GM19238 (cell line): ENCODE measurements at regions not wholly inside any gene's neighbourhood (a gene's known extent, or its start where the extent isn't known, plus 50 kb on each side); places are given as distances from the start of the nearest gene placed in this dataset.
"Not testable (repeated sequence)": the region's sequence is repeated elsewhere in the genome, so short reads cannot be mapped to it uniquely, and the experiment has no call there.

Experiments used
- DNase-seq: peaks from one replicate; pipeline ENCODE4 v3.0.0; 2011; ENCODE audit warnings: low spot score; ENCODE audit not compliant: insufficient read length

DNA sequence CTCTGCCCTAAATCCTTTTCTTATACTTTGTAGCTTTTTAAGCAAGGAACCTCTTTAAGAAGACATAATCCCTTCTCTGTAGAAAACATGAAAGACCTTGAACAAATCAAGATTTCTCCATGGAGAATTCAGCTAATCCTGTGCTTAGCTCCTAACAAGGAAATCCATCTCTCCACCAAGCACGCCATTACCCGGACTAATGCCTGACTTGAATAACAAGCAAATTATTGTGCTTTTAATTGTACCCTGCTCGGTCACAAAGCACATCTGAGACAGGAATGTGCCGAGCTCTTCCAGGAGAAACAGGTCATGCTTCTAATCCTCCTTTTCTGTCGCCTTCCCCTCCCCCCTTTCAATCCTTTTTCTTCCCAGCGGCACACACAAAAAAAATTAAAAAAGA lies 141.3 kb downstream of the PSAT1 start:
- DNase-seq, result no peak

DNA sequence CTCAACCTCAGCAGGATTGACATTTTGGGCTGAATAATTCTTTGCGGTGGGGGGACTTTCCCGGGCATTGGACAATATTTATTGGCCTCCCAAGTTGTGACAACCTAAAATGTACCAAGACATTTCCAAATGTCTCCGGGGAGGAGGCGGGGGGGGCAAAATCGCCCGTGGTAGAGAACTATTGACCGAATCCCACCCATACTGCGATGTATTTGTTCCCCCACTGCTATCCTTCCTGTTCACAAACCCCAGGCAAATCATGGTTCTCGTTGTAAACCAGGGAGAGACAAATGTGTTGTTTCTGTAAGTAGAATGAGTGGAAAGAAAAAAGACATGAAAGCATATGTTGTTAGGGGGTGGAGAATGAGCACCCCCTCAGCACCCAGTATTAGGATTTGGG lies 141.9 kb downstream of the PSAT1 start:
- DNase-seq, result no peak

DNA sequence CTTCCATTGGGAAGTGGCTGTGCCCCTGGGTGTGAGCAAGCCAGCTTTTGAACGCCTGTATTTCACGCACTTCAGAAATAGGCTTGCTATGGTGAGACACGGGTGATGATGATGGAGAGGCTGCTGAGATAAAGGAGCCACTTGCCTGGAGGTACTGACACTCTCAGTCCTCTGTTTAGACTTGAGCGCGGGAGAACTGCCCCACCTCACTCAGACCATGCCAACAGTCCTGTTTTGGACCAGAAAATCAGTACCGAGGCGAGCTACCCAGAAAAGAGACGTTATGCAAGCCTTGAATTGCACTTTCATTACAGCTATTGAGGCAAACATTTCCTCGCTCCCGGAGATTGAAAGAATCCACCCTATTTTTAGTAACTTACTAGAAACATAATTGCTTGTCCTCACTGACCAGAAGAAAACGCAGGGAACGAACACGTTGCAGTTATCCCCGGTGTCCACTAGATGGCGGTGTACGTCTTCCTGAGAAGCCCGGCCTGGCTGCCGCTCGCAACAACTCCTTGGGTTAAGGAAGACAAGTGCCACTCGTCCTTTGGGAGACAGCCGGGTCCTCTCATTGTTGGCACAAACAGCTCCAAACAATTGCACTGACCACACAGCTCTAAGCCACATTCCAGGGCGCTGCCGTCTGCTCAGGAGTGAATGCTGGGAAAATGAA lies 142.4 kb downstream of the PSAT1 start:
- DNase-seq, result peak; percentile 69

DNA sequence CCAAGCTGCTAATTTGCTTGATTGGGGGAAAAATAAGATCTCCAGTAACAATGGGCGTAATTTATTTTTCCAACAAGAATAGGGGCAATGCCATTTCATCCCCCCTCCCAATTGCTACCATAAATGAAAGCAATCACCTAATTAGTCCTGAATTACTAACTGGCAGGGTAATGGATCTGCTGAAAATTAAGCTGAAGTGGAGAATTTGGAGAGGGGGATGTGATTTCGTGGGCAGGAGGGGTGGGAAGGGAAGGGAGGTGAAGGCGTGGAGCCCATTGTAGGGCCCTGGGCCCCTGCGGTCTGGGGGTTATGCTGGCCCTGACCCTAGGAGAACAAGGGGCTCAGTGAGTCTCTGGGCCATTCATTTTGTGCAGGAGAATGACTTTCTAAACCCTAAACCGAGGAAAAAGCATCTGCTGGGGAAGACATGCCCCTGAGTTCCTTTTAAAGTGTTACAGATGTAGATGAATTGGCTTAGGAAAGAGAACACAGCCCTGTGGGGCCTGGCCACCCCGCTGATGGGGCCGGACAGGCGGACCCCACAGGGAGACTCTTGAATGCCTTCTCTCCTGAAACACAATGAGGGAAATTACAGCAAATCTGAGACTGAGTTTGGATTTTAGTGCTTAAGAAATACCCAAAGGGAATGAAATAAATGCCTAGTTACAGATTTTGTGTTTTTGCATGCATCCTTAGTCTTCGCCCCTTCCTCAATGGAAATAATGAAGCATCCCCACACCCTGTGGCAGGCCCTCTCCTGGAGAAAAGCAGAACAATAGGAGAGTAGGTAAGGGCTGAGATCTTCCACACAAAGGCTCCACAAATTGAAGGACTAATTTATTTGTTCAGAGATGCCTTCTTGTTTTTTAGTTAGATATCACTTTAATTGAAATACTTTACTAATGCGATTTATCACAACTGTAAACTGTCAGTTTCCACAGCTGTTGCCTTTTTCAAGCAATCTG lies 143.2 kb downstream of the PSAT1 start:
- no peak for DNase-seq

DNA sequence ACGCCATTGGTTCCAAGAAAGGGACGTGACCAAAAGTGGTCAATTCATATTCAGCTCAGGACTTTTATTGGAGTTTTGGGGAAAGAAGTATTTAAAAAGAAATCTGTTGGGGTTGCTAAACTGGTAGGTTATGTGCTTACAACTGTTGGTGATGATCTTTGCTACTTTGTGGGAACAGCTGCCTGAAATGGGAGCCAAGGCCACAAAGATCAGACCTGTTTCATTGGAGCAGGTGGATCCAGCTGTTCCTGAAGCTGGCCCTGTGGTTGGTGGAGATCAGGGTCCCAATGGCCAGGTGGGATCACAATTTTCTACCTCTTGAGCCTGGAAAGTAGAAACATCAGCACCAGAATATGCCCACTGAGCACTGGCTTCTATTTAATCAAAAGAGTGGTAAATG lies 144.5 kb downstream of the PSAT1 start:
- DNase-seq, result no peak

DNA sequence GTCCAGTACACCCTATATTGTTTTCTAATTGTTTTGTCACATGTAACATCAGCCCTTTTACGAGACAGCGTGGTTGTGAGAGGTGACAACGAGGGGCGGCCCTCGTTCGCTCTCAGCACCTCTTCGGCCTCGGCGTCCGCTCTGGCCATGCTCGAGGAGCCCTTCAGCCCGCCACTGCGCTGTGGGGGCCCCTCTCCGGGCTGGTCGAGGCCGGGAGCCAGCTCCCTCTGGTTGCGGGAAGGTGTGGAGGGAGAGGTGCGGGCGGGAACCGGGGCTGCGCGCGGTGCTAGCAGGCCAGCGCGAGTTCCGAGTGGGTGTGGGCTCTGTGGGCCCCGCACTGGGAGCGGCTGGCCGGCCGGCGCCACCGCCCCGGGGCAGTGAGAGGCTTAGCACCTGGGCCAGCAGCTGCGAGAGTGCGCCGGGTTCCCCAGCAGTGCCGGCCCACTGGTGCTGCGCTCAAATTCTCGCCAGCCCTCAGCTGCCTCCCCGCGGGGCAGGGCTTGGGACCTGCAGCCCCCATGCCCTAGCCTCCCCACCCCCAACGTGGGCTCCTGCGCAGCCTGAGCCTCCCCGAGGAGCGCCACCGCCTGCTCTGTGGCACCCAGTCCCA lies 145.0 kb downstream of the PSAT1 start:
- no peak for DNase-seq

DNA sequence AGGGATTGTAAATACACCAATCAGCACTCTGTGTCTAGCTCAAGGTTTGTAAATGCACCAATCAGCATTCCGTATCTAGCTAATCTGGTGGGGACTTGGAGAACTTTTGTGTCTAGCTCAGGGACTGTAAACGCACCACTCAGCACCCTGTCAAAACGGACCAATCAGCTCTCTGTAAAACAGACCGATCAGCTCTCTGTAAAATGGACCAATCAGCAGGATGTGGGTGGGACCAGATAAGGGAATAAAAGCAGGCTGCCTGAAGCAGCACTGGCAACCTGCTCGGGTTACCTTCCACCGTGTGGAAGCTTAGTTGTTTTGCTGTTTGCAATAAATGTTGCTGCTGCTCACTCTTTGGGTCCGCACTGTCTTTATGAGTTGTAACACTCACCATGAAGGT lies 145.7 kb downstream of the PSAT1 start:
- DNase-seq, result not testable (repeated sequence)

DNA sequence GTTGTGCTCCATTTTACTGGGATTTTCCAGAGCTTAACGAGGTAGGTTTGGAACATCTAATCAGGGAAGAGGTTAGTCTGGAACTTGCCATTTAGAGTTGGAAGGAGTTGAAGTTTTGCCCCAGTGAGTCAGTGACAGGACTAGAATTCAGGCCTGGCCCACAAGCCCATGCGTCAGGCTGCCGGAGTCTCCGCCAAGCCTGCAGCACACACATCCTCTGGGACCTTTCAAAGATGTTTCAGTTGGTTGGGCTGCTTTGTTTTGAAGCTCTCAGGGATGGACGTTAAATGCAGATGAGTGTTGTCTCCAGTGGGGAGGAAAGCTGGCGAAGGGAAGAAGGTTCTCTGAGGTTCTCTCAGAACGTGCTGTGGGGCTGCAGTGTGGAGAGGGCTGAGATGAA lies 147.0 kb downstream of the PSAT1 start:
- no peak for DNase-seq

DNA sequence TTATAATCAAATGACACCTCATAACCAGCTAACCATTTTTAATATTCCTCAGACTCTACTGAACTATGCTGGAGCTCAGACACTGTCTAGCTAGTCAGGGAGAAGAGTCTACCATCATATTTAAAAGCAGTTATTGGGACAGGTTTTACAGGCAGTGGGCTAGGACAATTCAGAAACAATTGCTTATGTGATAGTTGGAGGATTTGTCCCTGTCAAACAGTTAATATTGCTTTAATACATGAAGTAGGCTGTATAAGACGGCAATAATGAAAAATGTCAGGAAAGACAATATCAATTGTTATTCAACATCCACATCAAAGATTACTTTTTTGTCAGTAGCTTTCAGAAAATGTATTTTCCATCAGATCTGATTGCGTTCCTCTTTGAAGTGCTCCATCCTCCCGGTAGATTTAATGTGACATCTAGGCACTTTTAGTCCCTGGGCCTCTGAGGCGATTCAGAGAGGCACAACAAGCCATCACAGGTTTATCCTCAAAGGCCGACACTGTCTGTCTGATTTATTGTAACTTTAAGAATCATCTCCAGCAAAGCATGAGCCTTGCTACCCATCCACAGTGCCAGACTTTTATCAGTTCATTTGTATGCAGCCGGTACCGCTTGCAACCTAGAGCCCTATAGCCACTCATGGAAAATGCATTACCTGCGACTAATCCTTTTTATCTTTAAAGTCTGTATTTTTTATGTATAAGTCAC lies 152.2 kb downstream of the PSAT1 start:
- no peak for DNase-seq

DNA sequence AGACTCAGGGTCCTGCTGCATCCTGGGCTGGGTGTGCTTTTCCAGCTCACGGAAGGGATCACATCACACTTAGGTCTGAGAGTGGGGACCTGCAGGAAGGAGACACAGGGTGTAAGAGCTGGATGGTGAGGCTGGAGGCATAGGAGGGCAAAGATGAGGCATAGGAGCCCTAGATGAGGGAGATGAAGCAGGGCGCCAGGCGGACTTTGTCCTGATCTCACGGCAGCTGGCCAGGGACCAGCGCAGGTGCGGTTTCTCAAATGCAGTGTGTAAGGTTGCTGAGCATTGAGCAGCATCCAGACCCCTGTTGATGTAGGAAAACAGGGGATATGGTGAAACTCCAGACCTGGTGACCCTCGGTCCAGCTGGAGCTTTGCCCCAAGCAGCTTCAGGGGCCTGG lies 156.5 kb downstream of the PSAT1 start:
- no peak for DNase-seq

DNA sequence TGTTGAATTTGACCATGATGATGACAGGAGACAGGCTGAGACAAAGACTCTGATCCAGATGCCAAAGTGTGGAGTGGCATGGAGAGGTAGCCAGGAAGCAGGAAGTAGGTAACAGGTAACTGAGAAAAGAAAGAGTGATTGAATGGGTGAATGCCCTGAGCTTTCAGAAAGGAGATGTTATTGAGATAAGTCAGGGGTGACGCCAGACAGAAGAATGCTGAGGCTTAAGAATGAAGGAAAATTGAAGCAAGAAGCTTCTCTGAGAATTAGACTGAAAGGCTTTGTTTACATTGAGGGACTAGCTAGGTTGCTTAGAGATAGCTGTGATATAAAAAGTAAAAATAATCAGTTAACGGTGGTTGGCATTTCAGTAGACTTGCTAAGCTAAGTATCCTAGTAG lies 165.7 kb downstream of the PSAT1 start:
- DNase-seq, result no peak

DNA sequence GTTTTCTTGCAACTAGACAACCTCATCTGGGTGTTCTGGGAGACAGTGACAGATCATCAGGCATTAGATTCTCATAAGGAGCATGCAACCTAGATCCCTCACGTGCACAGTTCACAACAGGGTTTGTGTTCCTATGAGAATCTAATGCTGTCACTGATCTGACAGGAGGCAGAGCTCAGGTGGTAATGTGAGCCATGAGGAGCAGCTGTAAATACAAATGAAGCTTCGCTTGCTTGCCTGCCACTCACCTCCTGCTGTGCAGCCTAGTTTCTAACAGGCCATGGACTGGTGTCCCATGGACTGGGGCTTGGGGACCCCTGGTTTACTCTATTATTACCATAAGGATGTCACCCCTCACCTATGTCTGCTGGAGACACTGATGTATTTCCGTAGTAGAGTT lies 166.8 kb downstream of the PSAT1 start:
- DNase-seq, result no peak

DNA sequence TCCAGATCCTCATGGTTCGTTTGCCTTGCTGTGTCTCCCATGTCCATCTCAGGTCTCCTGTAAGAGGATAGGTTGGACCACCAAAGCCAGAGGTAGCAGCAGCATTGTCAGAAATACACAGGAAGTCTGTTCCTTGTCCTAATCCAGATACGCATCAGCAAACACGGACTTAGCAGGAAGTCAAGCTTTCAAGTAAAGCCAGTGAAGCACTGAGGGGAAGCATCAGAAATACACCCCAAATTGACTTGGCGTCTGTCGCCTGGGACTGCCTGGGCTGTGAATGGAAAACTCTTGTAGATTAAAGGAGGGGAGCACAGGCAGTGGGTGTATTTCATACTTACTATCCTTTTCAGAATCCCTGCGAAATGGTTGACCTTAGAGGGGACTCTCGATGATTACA lies 171.3 kb downstream of the PSAT1 start:
- DNase-seq, result no peak

DNA sequence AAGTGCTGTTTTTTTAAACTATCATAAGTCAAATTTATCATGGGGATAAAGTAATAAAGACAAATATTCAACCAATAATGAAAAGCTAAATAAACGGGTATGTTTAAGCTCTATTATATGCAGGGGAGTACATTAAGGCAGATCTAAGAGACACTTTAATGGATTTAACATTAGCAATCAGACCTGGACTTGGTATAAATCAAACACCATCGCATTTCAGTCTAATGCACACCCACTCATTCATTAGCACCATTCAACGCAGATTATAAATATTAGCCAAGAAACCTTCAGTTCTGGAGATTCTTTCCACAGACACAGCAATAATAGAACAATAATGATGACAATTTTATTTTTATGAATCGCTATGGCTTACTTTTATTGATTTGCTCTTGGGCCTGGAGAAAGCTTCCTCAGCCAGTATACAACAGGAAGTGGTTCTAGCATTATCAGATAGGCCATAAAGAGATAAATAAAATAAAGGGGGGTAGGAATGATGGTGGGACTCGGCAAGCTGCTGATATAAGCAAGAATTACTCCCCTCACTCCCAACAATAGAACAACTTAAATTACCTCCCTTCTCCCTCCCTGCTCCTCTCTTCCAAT lies 172.2 kb downstream of the PSAT1 start:
- DNase-seq, result no peak

DNA sequence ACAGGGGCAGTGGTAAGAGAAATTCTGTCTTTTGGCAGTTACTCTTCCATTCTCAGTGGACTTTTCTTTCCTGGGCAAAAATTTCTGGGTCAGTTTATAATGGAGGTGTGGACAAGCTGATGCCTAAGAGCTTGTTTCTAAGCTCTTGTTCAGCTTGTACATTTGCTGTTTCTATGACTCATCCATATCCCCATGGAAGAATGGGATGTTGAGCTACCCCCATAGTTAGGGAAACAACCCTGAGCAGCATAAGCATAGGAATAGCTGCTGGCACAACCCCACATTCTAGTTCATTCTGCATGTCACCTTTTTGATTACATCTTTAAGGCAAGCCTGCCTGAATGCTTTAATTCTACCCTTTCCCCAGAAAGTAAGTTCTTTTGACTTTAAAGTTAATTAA lies 173.3 kb downstream of the PSAT1 start:
- DNase-seq, result no peak

DNA sequence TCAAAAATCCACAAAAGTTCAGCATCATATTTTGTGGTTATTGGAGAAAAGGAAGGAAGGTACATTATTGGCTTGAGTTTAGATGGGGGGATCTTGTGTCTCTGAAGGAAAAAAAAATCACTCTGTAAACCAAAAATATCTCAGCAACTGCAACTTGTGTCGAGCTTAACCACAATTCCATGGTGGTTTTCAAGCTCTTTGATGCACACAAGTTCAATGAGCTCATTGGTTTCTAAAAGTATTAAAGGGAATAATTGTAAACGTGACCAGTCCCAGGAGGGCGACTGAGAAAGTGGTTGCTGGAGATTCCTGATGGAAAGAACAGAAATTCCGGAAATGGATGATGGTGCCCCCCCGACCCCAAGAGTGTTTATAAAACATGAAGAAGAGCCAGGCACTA lies 173.8 kb downstream of the PSAT1 start:
- no peak for DNase-seq

DNA sequence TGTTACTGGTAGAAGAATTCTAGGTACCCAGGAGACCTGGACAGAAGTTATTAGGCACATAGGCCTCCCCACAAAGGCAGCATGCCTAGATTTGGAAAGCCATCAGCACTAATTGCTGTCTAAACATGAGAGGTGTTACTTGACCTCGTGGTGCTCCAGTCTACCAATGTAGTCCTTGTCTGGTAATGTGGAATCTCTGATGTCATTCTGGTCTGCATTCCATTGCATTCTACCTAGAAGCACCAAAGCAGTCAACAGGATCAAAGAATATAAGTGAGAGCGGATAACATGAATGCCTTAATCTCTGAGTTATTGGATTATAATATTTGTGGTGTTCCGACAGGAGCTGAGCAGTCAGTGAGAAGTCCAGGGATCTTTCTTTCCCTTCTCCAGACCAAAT lies 175.2 kb downstream of the PSAT1 start:
- DNase-seq, result no peak

DNA sequence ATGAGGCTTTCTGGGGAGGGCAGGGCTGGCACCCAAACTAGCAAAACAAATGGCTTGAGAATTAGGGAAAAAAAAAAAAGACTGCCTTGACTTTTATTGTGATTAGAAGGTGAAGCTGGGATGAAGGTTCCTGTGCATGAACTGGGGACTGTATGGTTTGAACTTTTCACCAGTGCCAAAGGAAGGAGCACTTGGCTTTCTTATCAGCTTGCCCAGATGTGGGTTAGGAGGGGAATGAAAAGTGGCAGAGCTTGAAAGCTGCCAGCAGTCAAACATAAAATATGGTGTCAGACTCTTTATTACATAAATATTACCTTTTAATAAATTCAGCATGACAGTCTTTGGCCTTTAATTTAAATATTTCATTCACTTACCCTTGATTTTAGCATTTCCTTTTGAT lies 182.5 kb downstream of the PSAT1 start:
- DNase-seq, result no peak

DNA sequence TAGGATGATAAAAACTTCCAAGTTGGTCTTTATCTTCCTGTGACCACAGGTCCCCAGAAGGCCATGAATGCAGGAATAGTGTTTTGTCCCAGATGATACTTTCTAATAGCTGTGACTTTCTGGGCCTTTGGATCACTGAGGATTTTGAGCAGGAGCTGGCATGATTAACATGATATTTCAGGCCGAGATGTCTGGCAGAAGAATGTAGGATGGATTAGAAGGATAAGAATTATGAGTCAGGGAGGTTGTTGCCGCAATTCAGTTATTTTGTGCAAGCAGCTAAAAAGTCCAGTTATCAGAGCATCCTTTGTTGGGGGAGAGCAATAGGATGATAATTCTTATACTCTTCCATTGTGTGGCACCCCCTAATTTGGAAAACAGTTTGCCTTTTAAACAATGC lies 189.7 kb downstream of the PSAT1 start:
- no peak for DNase-seq

DNA sequence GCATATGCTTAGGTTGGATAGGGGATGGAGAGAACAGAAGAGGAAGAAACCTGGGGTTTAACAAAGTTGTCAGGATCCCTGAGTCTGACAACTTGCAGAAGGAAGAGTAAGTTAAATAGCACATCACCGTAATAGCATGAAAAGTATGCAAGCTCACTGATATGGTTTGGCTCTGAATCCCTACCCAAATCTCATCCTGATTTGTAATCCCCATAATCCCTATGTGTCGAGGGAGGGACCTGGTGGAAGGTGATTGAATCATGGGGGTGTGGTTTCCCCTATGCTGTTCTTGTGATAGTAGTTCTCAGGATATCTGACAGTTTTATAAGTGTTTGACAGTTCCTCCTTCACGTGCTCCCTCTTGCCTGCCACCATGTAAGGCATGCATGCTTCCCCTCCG lies 193.3 kb downstream of the PSAT1 start:
- no peak for DNase-seq

DNA sequence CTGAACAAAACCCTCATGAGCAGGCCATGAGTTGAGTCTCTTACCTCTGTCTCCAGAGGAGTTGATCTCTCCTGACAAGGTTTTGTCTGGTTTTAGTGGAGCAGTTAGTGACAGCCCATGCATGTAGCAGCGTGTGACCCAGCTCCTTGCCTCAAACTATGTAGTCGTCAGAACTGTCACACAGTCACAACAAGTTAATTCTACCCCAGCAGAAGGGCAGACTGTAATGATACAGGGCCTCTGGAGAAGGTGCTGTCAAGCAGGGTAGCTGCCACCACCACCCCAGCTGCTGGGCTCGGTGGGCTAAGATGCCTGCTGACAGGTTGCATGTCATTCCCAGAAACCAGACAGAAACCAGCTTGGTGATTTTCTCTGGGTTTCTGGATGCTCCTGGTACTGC lies 194.5 kb downstream of the PSAT1 start:
- no peak for DNase-seq
